Type B pancreatic cell (in vitro differentiated cells): ENCODE measurements at regions not wholly inside any gene's neighbourhood (a gene's known extent, or its start where the extent isn't known, plus 50 kb on each side); places are given as distances from the start of the nearest gene placed in this dataset.

Experiments used
- DNase-seq: peaks from one replicate; pipeline ENCODE4 v3.0.0; 2021; ENCODE audit warnings: mixed read lengths; ENCODE audit not compliant: unreplicated experiment; ENCODE audit errors: extremely low spot score
- H3K27ac Mint-ChIP-seq: 2 replicates; pipeline ENCODE4 v1.8.0; 2021; ENCODE audit warnings: mild to moderate bottlenecking, mixed read lengths
- H3K27me3 Mint-ChIP-seq: 2 replicates; pipeline ENCODE4 v1.8.0; 2021; ENCODE audit warnings: mixed read lengths
- H3K36me3 Mint-ChIP-seq: 2 replicates; pipeline ENCODE4 v1.8.0; 2021; ENCODE audit warnings: mixed read lengths
- H3K4me1 Mint-ChIP-seq: one replicate; pipeline ENCODE4 v1.8.0; 2021; ENCODE audit warnings: mixed read lengths; ENCODE audit not compliant: unreplicated experiment
- H3K4me3 Mint-ChIP-seq: 2 replicates; pipeline ENCODE4 v1.8.0; 2021; ENCODE audit warnings: mild to moderate bottlenecking, mixed read lengths
- H3K9me3 Mint-ChIP-seq: 2 replicates; pipeline ENCODE4 v1.8.0; 2021; ENCODE audit warnings: mixed read lengths
- CTCF ChIP-seq: fragments of 200-600 bp; sonication (generic); conservative IDR thresholded peaks from 2 replicates; pipeline ENCODE4 v1.5.0; 2021; ENCODE audit warnings: antibody characterized with exemption, mild to moderate bottlenecking

- Mint-ChIP-seq H3K27me3 (no peaks in the 10 kb centered on the region), H3K9me3 (no peaks in the 10 kb centered on the region), H3K4me3 (no peak overlapping the region), H3K27ac (no peak overlapping the region), H3K4me1 (peaks cover 12% of the 10 kb centered on the region), H3K36me3 (no peaks in the 10 kb centered on the region)
- DNase-seq = no peak
- TF ChIP-seq CTCF = no peak
Observed at GRCh38 chr18:34115409-34116081, 109.2 kb downstream of the NOL4 start.

GRCh38 chr18:34114996-34115395 is 109.7 kb downstream of the NOL4 start:
- Mint-ChIP-seq H3K9me3 (no peaks in the 10 kb centered on the region), H3K4me3 (no peak overlapping the region), H3K27me3 (no peaks in the 10 kb centered on the region), H3K4me1 (peaks cover 8% of the 10 kb centered on the region), H3K27ac (no peak overlapping the region), H3K36me3 (no peaks in the 10 kb centered on the region)
- no peak for TF ChIP-seq CTCF
- no peak for DNase-seq

- Mint-ChIP-seq H3K27me3 (no peaks in the 10 kb centered on the region), H3K4me1 (no peaks in the 10 kb centered on the region), H3K9me3 (peaks cover 12% of the 10 kb centered on the region), H3K4me3 (no peak overlapping the region), H3K27ac (no peak overlapping the region), H3K36me3 (no peaks in the 10 kb centered on the region)
- no peak for DNase-seq
- no peak for TF ChIP-seq CTCF
Observed at GRCh38 chr18:34108206-34108605, 116.5 kb downstream of the NOL4 start.

- H3K4me1 Mint-ChIP-seq = no peaks in the 10 kb centered on the region
- H3K36me3 Mint-ChIP-seq = no peaks in the 10 kb centered on the region
- TF ChIP-seq CTCF = no peak
- H3K27ac Mint-ChIP-seq = no peak overlapping the region
- H3K4me3 Mint-ChIP-seq = no peak overlapping the region
- no peaks in the 10 kb centered on the region for H3K9me3 Mint-ChIP-seq
- H3K27me3 Mint-ChIP-seq = no peaks in the 10 kb centered on the region
- no peak for DNase-seq
Observed at GRCh38 chr18:34098109-34098508, 126.6 kb downstream of the NOL4 start.

GRCh38 chr18:34097312-34097711 is 127.4 kb downstream of the NOL4 start:
- no peak for TF ChIP-seq CTCF
- Mint-ChIP-seq H3K36me3 (no peaks in the 10 kb centered on the region), H3K27me3 (no peaks in the 10 kb centered on the region), H3K4me1 (no peaks in the 10 kb centered on the region), H3K9me3 (no peaks in the 10 kb centered on the region), H3K27ac (no peak overlapping the region), H3K4me3 (no peak overlapping the region)
- no peak for DNase-seq

- H3K4me1 Mint-ChIP-seq = no peaks in the 10 kb centered on the region
- H3K36me3 Mint-ChIP-seq = no peaks in the 10 kb centered on the region
- H3K27ac Mint-ChIP-seq = no peak overlapping the region
- H3K27me3 Mint-ChIP-seq = no peaks in the 10 kb centered on the region
- TF ChIP-seq CTCF = no peak
- H3K9me3 Mint-ChIP-seq = no peaks in the 10 kb centered on the region
- H3K4me3 Mint-ChIP-seq = no peak overlapping the region
- no peak for DNase-seq
Observed at GRCh38 chr18:34094148-34094547, 130.6 kb downstream of the NOL4 start.
